Vagina (tissue), 2 donors: ENCODE measurements at regions not wholly inside any gene's neighbourhood (a gene's known extent, or its start where the extent isn't known, plus 50 kb on each side); places are given as distances from the start of the nearest gene placed in this dataset.

ENCODE experiments used
- DNase-seq, 2 donors: peaks; one replicate each; pipeline ENCODE4 v3.0.0-alpha.2; 2017; ENCODE audit errors: extremely low spot score in 2 of 2
- H3K27ac ChIP-seq: fragments of 200-600 bp; sonication (generic); one replicate; pipeline ENCODE4 v1.5.1; 2019
- H3K27me3 ChIP-seq: fragments of 200-600 bp; sonication (generic); one replicate; pipeline ENCODE4 v1.5.1; 2019
- H3K36me3 ChIP-seq, 2 donors: fragments of 200-600 bp; sonication (generic); one replicate each; pipeline ENCODE4 v1.5.1; 2017 to 2019
- H3K4me1 ChIP-seq: fragments of 200-600 bp; sonication (generic); one replicate; pipeline ENCODE4 v1.5.1; 2019
- H3K4me3 ChIP-seq, 2 donors: fragments of 200-600 bp; sonication (generic); 1 replicate in 1 of 2; 2 replicates in 1 of 2; pipeline ENCODE4 v1.5.1; 2016 to 2019
- H3K9me3 ChIP-seq: fragments of 200-600 bp; sonication (generic); one replicate; pipeline ENCODE4 v1.5.1; 2019
- CTCF ChIP-seq, 3 experiments: fragments of 450-650 bp in 2 of 3; fragments of 200-600 bp in 1 of 3; sonication (generic) in 1 of 3; IDR thresholded peaks; one replicate each; pipeline ENCODE4 v1.5.1; 2017 to 2019; ENCODE audit warnings: antibody characterized with exemption in 3 of 3, mild to moderate bottlenecking in 2 of 3, moderate library complexity in 2 of 3
- POLR2A ChIP-seq, 2 donors: fragments of 450-650 bp; IDR thresholded peaks; one replicate each; pipeline ENCODE4 v1.6.1; 2017; ENCODE audit warnings: antibody characterized with exemption in 2 of 2, mild to moderate bottlenecking in 2 of 2, moderate library complexity in 2 of 2
- POLR2AphosphoS5 ChIP-seq, 2 donors: sonication (generic); formaldehyde crosslinking; IDR thresholded peaks; one replicate each; pipeline ENCODE4 v1.9.0; 2017; ENCODE audit warnings: antibody characterized with exemption in 2 of 2, mild to moderate bottlenecking in 2 of 2, low read depth in 1 of 2; ENCODE audit not compliant: insufficient read depth in 1 of 2
- intact Hi-C: fragments of 100-400 bp; cut with DNase I; formaldehyde crosslinking; loops from one replicate; pipeline ENCODE4 v1.15.1; 2023

GRCh38 chr7:86978808-86979506 lies 80.5 kb downstream of the ELAPOR2 start:
- DNase-seq, result no peak

GRCh38 chr7:86976958-86977357 lies 82.5 kb downstream of the ELAPOR2 start:
- no peaks in the 10 kb centered on the region for H3K36me3 ChIP-seq
- intact Hi-C loops, result no loop called here
- DNase-seq, result no peak
- no peaks in the 10 kb centered on the region for H3K9me3 ChIP-seq
- no peak overlapping the region for H3K27ac ChIP-seq
- TF ChIP-seq POLR2AphosphoS5 (IDR thresholded peaks at IDR 0.05; ENCODE audit: insufficient read depth in 1 of 2, low read depth in 1 of 2) (no peak), POLR2A (IDR thresholded peaks at IDR 0.05) (no peak), CTCF (IDR thresholded peaks at IDR 0.05) (no peak)
- H3K4me3 ChIP-seq, result no peak overlapping the region
- H3K4me1 ChIP-seq, result no peaks in the 10 kb centered on the region
- no peaks in the 10 kb centered on the region for H3K27me3 ChIP-seq

More at GRCh38 chr7:86978808-86979506, 80.5 kb downstream of the ELAPOR2 start:
- TF ChIP-seq POLR2AphosphoS5 (IDR thresholded peaks at IDR 0.05; ENCODE audit: insufficient read depth in 1 of 2, low read depth in 1 of 2), result no peak
- TF ChIP-seq CTCF (IDR thresholded peaks at IDR 0.05), result no peak
- Histone ChIP-seq H3K27ac (no peak overlapping the region), H3K27me3 (no peaks in the 10 kb centered on the region), H3K36me3 (no peaks in the 10 kb centered on the region), H3K4me3 (no peak overlapping the region), H3K4me1 (no peaks in the 10 kb centered on the region), H3K9me3 (no peaks in the 10 kb centered on the region)
- intact Hi-C loops, result no loop called here

GRCh38 chr7:86975914-86976313 lies 83.5 kb downstream of the ELAPOR2 start:
- Histone ChIP-seq H3K4me1 (no peaks in the 10 kb centered on the region), H3K4me3 (no peak overlapping the region), H3K9me3 (no peaks in the 10 kb centered on the region), H3K36me3 (no peaks in the 10 kb centered on the region), H3K27me3 (no peaks in the 10 kb centered on the region), H3K27ac (no peak overlapping the region)
- intact Hi-C loops, result no loop called here
- no peak for DNase-seq
- TF ChIP-seq POLR2AphosphoS5 (IDR thresholded peaks at IDR 0.05; ENCODE audit: insufficient read depth in 1 of 2, low read depth in 1 of 2) (no peak), CTCF (IDR thresholded peaks at IDR 0.05) (no peak), POLR2A (IDR thresholded peaks at IDR 0.05) (no peak)

- H3K36me3 ChIP-seq, result no peaks in the 10 kb centered on the region
- no peaks in the 10 kb centered on the region for H3K9me3 ChIP-seq
- TF ChIP-seq POLR2A (IDR thresholded peaks at IDR 0.05) (no peak), CTCF (IDR thresholded peaks at IDR 0.05) (no peak), POLR2AphosphoS5 (IDR thresholded peaks at IDR 0.05; ENCODE audit: insufficient read depth in 1 of 2, low read depth in 1 of 2) (no peak)
- intact Hi-C loops, result no loop called here
- H3K27me3 ChIP-seq, result no peaks in the 10 kb centered on the region
- H3K4me1 ChIP-seq, result no peaks in the 10 kb centered on the region
- H3K4me3 ChIP-seq, result no peak overlapping the region
- DNase-seq, result no peak
- H3K27ac ChIP-seq, result no peak overlapping the region
Observed at GRCh38 chr7:86975449-86975848, 84.0 kb downstream of the ELAPOR2 start.

GRCh38 chr7:86972072-86972471 lies 87.4 kb downstream of the ELAPOR2 start:
- no peak overlapping the region for H3K27ac ChIP-seq
- H3K27me3 ChIP-seq, result no peaks in the 10 kb centered on the region
- no peak overlapping the region for H3K4me3 ChIP-seq
- H3K36me3 ChIP-seq, result no peaks in the 10 kb centered on the region
- DNase-seq, result no peak
- no peak for TF ChIP-seq CTCF (IDR thresholded peaks at IDR 0.05)
- no peaks in the 10 kb centered on the region for H3K9me3 ChIP-seq
- intact Hi-C loops, result no loop called here
- H3K4me1 ChIP-seq, result no peaks in the 10 kb centered on the region
